MM.1S (cell line): ENCODE measurements at regions not wholly inside any gene's neighbourhood (a gene's known extent, or its start where the extent isn't known, plus 50 kb on each side); places are given as distances from the start of the nearest gene placed in this dataset.

Source experiments
- DNase-seq: peaks from one replicate; pipeline ENCODE4 v3.0.0-alpha.2; 2015
- H2AFZ ChIP-seq: fragments of 300-600 bp; sonication (generic); 2 replicates; pipeline ENCODE4 v1.6.0; 2016; ENCODE audit warnings: antibody characterized with exemption, low read length
- H3F3A ChIP-seq: fragments of 300-600 bp; sonication (generic); 2 replicates; pipeline ENCODE4 v1.6.1; 2016; ENCODE audit warnings: mild to moderate bottlenecking, antibody characterized with exemption, low read length, moderate library complexity, mixed read lengths; ENCODE audit not compliant: insufficient read depth
- H3K27ac ChIP-seq: fragments of 300-600 bp; sonication (generic); 2 replicates; pipeline ENCODE4 v1.5.1; 2016; ENCODE audit warnings: mild to moderate bottlenecking, low read length
- H3K27me3 ChIP-seq: fragments of 300-600 bp; sonication (generic); replicated peaks from 2 replicates; pipeline ENCODE4 v1.6.0; 2016; ENCODE audit warnings: low read length; ENCODE audit not compliant: insufficient read depth
- H3K36me3 ChIP-seq: fragments of 300-600 bp; sonication (generic); replicated peaks from 2 replicates; pipeline ENCODE4 v1.6.1; 2016; ENCODE audit warnings: mild to moderate bottlenecking, low read length, mixed read lengths; ENCODE audit not compliant: insufficient read depth
- H3K4me1 ChIP-seq: fragments of 300-600 bp; sonication (generic); 2 replicates; pipeline ENCODE4 v1.6.1; 2016; ENCODE audit warnings: low read length, mixed read lengths
- H3K4me2 ChIP-seq: fragments of 300-600 bp; sonication (generic); 2 replicates; pipeline ENCODE4 v1.6.0; 2016; ENCODE audit warnings: low read depth, low read length
- H3K4me3 ChIP-seq: fragments of 300-600 bp; sonication (generic); 2 replicates; pipeline ENCODE4 v1.5.1; 2016; ENCODE audit warnings: low read length, mixed read lengths
- H3K79me2 ChIP-seq: fragments of 300-600 bp; sonication (generic); 2 replicates; pipeline ENCODE4 v1.6.1; 2016; ENCODE audit warnings: mixed run types, low read length, mixed read lengths
- H3K9ac ChIP-seq: fragments of 300-600 bp; sonication (generic); 2 replicates; pipeline ENCODE4 v1.6.1; 2016; ENCODE audit warnings: low read length, mixed read lengths
- H3K9me2 ChIP-seq: fragments of 300-600 bp; sonication (generic); replicated peaks from 2 replicates; pipeline ENCODE4 v1.6.1; 2016; ENCODE audit warnings: mild to moderate bottlenecking, low read length, mixed read lengths; ENCODE audit not compliant: insufficient read depth
- H3K9me3 ChIP-seq: fragments of 300-600 bp; sonication (generic); replicated peaks from 2 replicates; pipeline ENCODE4 v1.6.1; 2016; ENCODE audit warnings: mild to moderate bottlenecking, low read length, mixed read lengths; ENCODE audit not compliant: insufficient read depth
- H4K20me1 ChIP-seq: fragments of 300-600 bp; sonication (generic); 2 replicates; pipeline ENCODE4 v1.6.1; 2016; ENCODE audit warnings: mild to moderate bottlenecking, low read length, moderate library complexity, mixed read lengths; ENCODE audit not compliant: insufficient read depth
- CTCF ChIP-seq: fragments of 300-600 bp; sonication (generic); IDR thresholded peaks from 2 replicates; pipeline ENCODE4 v1.5.1; 2016; ENCODE audit warnings: antibody characterized with exemption, low read length, mixed read lengths
- EZH2 ChIP-seq: fragments of 300-600 bp; sonication (generic); optimal IDR thresholded peaks from 2 replicates; pipeline ENCODE3; 2017; ENCODE audit warnings: low read depth, mild to moderate bottlenecking, antibody characterized with exemption, low read length, mixed read lengths
- EZH2phosphoT487 ChIP-seq: fragments of 300-600 bp; sonication (generic); IDR thresholded peaks from 2 replicates; pipeline ENCODE4 v1.6.1; 2018; ENCODE audit warnings: antibody characterized with exemption, low read length

- no peak overlapping the region for H3K27ac ChIP-seq
- no peaks in the 10 kb centered on the region for H3K9me3 ChIP-seq
- no peaks in the 10 kb centered on the region for H3K79me2 ChIP-seq
- no peak overlapping the region for H3K9ac ChIP-seq
- H3K27me3 ChIP-seq: no peaks in the 10 kb centered on the region
- TF ChIP-seq EZH2 (no peak), EZH2phosphoT487 (no peak), CTCF (no peak)
- no peaks in the 10 kb centered on the region for H3K36me3 ChIP-seq
- no peak overlapping the region for H3K4me2 ChIP-seq
- H3F3A ChIP-seq: no peaks in the 10 kb centered on the region
- no peaks in the 10 kb centered on the region for H3K4me1 ChIP-seq
- no peak overlapping the region for H2AFZ ChIP-seq
- DNase-seq: no peak
- H3K9me2 ChIP-seq: no peaks in the 10 kb centered on the region
- H4K20me1 ChIP-seq: no peaks in the 10 kb centered on the region
- H3K4me3 ChIP-seq: no peak overlapping the region
These were observed 60.0 kb upstream of the EPS8L3 start for GRCh38 chr1:109823543-109824348.

- Histone ChIP-seq H3K9ac (no peak overlapping the region), H3K79me2 (no peaks in the 10 kb centered on the region), H3K4me3 (no peak overlapping the region), H3K36me3 (no peaks in the 10 kb centered on the region), H3K27me3 (no peaks in the 10 kb centered on the region), H4K20me1 (no peaks in the 10 kb centered on the region), H3K9me3 (no peaks in the 10 kb centered on the region), H3K9me2 (no peaks in the 10 kb centered on the region), H3K4me1 (peaks cover 6% of the 10 kb centered on the region), H3K27ac (no peak overlapping the region), H2AFZ (no peak overlapping the region), H3F3A (no peaks in the 10 kb centered on the region), H3K4me2 (no peak overlapping the region)
- TF ChIP-seq EZH2phosphoT487 (no peak), CTCF (no peak), EZH2 (no peak)
- no peak for DNase-seq
These were observed 59.2 kb upstream of the EPS8L3 start for GRCh38 chr1:109822749-109823542.

- Histone ChIP-seq H3K9ac (no peak overlapping the region), H3K27ac (no peak overlapping the region), H3K4me1 (peaks cover 15% of the 10 kb centered on the region)
These were observed 58.4 kb upstream of the EPS8L3 start for GRCh38 chr1:109821831-109822745.

More at GRCh38 chr1:109821831-109822745, 58.4 kb upstream of the EPS8L3 start:
- H3K9me2 ChIP-seq: no peaks in the 10 kb centered on the region
- H2AFZ ChIP-seq: no peak overlapping the region
- no peak overlapping the region for H3K4me2 ChIP-seq
- no peaks in the 10 kb centered on the region for H3F3A ChIP-seq
- H3K9me3 ChIP-seq: no peaks in the 10 kb centered on the region
- TF ChIP-seq EZH2 (no peak), EZH2phosphoT487 (no peak), CTCF (no peak)
- no peak overlapping the region for H3K4me3 ChIP-seq
- no peaks in the 10 kb centered on the region for H3K79me2 ChIP-seq
- DNase-seq: no peak
- H3K27me3 ChIP-seq: no peaks in the 10 kb centered on the region
- H3K36me3 ChIP-seq: no peaks in the 10 kb centered on the region
- H4K20me1 ChIP-seq: no peaks in the 10 kb centered on the region
